CD4-positive, alpha-beta T cell treated with Interleukin-2 at 100 ng/mL for 4 hours (primary cell): ENCODE measurements at regions not wholly inside any gene's neighbourhood (a gene's known extent, or its start where the extent isn't known, plus 50 kb on each side); places are given as distances from the start of the nearest gene placed in this dataset.
"Not testable (repeated sequence)": the region's sequence is repeated elsewhere in the genome, so short reads cannot be mapped to it uniquely, and the experiment has no call there.

Experiments used
- DNase-seq: peaks from one replicate; pipeline ENCODE4 v3.0.0-alpha.2; 2020; ENCODE audit warnings: low spot score

- no peak for DNase-seq
Measured at GRCh38 chr6:134669485-134669884, 280.4 kb downstream of the ALDH8A1 start.

DNA sequence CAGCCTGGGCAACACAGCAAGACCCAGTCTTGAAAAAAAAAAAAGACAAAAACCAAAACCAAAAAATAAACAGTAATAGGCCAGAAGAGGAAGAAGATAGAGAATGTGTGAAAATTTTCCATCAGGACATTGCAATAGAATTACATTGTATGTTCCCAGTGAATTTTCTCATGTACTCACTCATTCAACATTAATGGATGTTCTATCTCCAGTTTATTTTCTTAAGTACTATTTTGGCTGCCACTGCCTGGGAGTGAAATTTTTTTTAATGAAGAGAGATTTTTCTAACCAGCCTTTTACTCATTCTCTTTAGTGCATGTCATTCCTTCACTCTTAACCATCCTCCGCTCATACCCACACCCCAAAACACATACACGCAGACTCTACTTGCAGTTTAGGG, 282.8 kb downstream of the ALDH8A1 start:
- no peak for DNase-seq

GRCh38 chr6:134666125-134666524, 283.8 kb downstream of the ALDH8A1 start:
- DNase-seq, result no peak

DNA sequence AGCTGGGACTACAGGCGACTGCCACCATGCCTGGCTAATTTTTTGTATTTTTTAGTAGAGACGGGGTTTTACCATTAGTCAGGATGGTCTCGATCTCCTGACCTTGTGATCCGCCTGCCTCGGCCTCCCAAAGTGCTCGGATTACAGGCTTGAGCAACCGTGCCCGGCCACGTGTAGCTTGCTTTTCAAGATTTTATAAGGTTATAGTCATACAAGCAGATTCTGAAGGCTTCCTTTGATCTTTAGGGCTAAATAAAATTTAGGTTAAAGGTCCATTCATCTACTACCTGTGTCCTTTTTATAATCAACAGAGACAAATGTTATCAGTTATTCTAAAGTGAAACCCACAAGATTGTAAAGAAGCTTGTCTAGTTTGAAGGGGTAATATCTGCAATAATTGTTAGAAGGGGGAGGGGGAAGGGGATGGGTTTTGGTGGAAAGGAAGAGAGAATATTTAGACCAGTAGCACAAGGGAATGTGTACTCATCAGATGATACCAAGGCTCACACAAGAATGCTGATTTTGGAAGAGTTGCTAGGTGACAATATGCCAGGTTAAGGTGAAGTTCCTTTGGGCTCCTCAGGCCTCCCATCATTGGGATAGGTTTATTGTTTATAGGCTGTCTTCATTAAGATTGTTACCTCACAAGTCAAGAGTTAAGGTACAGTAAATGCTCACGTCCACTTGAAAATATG, 284.7 kb downstream of the ALDH8A1 start:
- DNase-seq, result no peak

- no peak for DNase-seq
Measured at GRCh38 chr6:134663800-134664535, 285.9 kb downstream of the ALDH8A1 start.

DNA sequence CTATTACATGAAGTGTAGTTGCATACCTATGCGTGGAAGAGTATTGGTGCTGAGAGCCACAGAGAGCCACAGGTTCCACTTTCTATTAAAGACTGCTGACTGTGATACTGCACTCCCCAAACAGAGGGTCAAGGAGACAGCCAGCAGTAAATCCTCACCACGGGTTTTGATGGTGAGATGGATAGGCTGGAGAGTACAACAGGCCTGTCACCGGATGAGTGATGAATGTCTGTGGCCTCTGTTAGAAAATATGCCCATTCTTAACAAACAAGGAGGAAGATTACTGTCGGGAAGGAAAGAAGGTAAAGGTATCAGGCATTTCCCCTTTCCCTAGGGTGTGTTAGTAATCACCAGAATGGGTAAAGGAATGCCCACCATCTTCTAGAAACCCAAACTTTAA, 286.5 kb downstream of the ALDH8A1 start:
- DNase-seq, result no peak

DNA sequence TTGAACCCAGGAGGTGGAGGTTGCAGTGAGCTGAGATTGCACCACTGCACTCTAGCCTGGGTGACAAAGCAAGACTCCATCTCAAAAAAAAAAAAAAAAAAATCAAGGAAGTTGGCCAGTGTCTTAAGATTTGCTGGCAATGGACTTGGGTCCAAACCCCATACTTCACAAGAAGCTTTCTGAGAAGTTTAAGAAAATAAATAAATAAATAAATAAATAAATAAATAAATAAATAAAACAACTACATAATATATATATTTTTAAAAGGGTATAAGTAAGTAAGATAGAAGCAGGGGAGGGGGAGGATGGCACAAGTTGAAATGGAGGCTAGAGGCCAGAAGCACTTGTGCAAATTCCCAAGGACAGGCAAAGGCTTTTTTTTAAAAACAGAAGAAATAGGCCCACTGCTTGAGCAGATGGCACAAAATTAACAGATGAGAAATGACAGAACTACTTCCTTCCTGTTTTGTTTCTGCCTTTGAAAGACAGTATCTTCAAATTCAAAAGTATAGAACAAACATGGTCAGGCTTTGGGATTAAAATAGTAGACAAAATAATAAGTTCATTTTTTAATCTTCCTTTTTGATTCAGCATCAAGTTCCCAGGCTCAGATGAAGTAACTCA, 287.7 kb downstream of the ALDH8A1 start:
- DNase-seq, result no peak

DNA sequence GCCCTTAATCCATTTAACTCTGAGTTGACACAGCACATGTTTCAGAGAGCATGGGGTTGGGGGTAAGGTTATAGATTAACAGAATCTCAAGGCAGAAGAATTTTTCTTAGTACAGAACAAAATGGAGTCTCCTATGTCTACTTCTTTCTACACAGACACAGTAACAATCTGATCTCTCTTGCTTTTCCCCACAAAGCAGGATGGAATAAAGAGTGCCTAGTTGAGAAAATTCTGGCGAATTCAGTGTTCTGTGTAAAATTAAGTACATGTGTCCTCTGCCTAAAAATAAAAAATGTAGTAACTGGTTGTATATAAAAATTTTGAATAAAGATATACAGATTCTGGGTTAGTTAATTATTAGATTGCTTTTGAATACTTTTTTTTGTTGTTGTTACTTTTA, 290.0 kb downstream of the ALDH8A1 start:
- DNase-seq, result not testable (repeated sequence)

DNA sequence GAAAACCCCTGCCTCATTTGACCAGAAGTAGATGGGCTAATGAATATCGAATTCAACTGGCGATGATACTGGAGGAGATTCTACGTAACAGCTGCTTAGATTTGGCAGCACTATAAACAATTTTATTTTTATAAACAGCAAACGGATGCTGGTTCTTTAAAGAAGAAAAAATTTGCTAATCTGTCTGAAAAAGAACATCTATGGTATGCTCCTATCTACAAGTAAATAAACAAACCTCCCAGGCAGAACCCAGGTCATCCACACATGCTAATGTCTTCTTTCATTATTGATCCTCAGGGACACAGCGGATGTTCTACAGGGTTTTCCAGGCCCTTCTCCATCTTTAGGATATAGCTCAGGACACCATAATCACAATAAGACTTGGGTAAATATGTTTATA, 291.3 kb downstream of the ALDH8A1 start:
- DNase-seq, result no peak

- DNase-seq, result no peak
Measured at GRCh38 chr6:134657751-134658527, 292.0 kb downstream of the ALDH8A1 start.

- no peak for DNase-seq
Measured at GRCh38 chr6:134657343-134657742, 292.6 kb downstream of the ALDH8A1 start.

GRCh38 chr6:134654751-134655150, 295.1 kb downstream of the ALDH8A1 start:
- no peak for DNase-seq

GRCh38 chr6:134651519-134651918, 298.4 kb downstream of the ALDH8A1 start:
- DNase-seq, result no peak

DNA sequence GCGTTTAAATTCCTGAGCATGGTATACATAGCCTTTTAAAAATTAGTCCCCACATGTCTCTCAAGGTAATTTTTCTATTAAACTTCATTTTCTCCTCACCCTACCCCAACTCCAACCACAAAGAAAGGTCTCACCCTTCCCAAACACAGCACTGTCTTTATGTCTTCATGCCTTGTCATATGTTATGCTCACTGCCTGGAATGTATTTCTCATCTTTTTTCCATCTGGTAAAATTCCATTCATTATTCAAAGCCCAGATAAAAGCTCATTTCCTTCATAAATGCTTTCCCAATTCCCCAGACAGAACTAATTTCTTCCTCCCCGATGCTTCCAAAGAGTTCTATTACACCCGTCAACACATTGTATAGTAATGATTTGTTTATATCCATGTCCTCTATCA, 302.0 kb downstream of the ALDH8A1 start:
- no peak for DNase-seq

DNA sequence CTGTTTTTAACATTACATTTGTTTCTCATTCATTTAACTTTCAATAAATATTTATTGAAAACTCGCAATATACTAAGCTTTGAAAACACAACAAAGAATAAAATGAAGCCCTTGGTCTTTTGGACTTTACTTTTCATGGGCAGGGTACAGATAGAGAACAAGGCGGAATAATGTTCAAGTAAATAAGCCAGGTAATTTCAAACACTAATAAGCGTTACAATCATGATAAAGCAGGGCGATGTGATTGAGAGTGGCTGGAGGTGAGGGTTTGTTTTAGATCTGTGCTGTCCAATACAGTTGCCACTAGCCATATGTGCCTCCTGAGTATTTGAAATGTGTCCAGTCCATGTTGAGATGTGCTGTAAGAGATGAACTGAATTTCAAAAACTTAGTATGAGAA, 307.1 kb downstream of the ALDH8A1 start:
- DNase-seq, result no peak

DNA sequence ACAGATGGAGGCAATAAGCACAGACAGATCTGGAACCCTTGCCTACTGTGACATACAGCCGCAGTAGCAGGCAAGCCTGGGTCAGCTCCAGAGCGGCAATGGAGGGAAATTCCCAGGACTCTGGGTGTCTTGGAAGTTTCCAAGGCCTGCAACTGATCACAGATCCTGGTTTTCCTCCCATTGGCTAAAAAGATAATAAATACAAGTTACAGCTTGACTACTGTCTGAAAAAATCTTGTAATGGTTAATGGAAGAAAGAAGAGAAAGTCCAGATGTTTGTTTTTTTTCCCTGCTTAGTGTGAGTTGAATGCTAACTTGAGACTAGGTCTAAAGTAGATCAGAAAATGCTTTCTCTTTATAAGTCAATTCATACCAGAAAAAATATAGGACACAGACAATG, 307.6 kb downstream of the ALDH8A1 start:
- no peak for DNase-seq

GRCh38 chr6:134640975-134641429, 308.9 kb downstream of the ALDH8A1 start:
- DNase-seq, result peak; percentile 90

GRCh38 chr6:134640229-134640628, 309.7 kb downstream of the ALDH8A1 start:
- DNase-seq, result no peak

- DNase-seq, result no peak
Measured at GRCh38 chr6:134637847-134638437, 312.0 kb downstream of the ALDH8A1 start.

- no peak for DNase-seq
Measured at GRCh38 chr6:134637282-134637681, 312.6 kb downstream of the ALDH8A1 start.

GRCh38 chr6:134636186-134636799, 313.6 kb downstream of the ALDH8A1 start:
- peak; percentile 58 for DNase-seq

- no peak for DNase-seq
Measured at GRCh38 chr6:134634966-134635365, 314.9 kb downstream of the ALDH8A1 start.
